Stimulated activated CD8-positive, alpha-beta memory T cell treated with anti-CD3 and anti-CD28 coated beads, Interleukin-4, amount 100 ng/mL, for 48 hours (primary cell): ENCODE measurements at regions not wholly inside any gene's neighbourhood (a gene's known extent, or its start where the extent isn't known, plus 50 kb on each side); places are given as distances from the start of the nearest gene placed in this dataset.

ENCODE experiments used
- DNase-seq: peaks from one replicate; pipeline ENCODE4 v3.0.0-alpha.2; 2020

DNA sequence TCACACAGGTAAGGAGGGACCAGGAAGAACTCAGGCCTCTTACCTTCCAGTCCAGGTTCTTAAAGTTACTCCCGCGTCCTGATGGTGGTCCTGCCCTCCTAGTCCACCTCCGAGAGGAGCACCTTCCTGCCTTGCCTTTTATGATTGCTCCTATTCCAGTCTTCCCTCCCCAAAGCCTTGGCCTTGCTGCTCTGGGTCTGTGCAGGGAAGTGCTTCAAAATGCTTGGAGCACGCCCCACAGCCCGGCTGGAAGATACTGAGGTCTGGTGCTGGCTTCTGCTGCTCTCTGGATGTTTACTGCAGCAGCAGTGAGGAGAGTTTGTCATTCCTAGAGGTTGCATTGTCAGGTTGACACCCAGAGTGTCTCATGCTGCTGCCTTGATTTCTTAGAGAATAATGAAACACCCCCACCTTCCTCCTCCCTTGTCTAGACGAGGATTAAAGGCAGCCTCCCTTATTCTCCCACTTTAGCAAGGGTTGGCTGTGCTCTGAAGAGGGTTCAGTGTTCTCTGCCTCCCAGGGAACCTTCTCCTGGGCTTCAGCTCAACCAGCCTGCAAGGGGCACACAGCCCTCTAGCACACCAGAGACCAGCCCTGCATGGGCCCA lies 142.2 kb upstream of the CACNA1E start:
- DNase-seq, result no peak

DNA sequence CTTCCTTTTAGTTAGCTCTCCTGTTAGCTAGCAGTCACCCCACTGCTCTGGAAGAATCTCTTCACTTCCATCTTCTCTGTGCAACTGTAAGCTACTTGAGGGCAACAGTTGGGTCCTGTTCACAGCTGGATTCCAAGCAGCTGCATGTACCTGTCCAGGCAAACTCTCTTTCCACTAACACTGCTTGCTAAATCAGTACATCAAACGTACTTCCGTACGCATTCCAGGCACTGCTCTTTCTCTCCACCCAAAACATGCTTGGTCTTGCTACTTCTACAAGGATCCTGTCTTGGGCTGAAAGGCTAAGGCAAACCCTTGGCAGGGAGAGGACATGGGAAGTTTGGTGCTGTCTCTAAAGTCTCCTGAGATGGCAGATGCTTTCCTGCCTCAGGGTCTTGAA lies 139.2 kb upstream of the CACNA1E start:
- DNase-seq, result no peak

DNA sequence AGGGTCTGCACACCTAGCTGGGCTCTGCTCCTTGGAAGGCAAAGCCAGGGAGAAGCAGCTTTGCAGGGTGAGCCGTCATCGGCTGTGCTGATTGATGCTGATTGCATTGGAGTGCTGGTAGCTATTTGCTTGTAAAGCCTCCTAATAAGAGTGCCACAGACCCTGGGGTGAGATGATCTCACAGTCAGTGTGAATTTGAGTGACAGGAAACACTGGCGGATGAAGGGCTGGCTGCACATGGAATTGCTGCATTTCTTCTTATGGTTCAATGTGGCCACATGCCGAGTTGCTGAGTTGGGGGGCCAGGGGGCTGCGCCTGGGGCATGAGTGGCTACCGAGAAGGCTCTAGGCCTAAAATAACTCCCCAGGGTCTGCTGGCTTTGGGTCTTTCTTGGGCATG lies 138.2 kb upstream of the CACNA1E start:
- DNase-seq, result no peak

DNA sequence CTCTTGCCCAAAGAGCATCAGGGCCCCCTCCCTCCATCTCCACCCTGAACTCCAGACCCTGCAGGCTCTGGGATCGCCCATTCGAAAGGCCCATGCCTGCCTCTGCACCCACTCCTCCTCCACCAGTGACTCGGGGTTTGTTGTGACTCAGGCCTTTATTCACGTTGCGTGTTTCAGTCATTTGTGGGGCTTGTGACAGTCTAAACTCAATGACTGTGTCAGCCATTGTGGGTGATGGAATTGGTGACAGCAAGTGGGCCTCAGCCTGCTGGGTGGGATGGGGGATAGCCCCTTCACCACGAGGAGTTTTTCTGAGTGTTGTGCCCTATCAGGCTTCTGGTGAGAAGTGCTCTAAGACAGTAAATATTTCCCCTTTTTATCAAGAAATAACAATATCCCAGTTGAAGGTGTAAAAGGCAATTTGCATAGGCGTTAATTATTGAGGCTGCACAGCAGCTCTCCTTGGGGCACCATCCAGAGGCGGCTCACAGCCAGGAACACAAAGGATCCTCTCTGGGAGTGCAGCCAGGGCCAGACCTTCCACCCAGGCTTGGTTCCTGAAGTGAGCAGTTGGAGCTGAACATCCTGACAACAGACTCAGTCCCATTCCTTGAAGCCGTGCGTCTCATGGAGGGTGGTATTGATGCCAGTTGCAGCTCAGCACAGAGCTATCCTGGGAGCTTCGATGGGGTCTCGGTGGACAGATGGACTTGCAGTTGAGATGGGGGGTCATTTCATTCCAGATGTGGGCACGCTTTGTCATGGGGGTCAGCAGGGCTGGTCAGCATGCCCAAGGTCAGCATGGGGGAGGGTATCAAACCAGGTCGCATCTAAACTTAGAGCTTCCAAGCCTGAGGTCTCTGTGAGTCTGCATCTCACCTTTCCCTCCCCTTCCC lies 135.6 kb upstream of the CACNA1E start:
- DNase-seq, result peak; percentile 25

DNA sequence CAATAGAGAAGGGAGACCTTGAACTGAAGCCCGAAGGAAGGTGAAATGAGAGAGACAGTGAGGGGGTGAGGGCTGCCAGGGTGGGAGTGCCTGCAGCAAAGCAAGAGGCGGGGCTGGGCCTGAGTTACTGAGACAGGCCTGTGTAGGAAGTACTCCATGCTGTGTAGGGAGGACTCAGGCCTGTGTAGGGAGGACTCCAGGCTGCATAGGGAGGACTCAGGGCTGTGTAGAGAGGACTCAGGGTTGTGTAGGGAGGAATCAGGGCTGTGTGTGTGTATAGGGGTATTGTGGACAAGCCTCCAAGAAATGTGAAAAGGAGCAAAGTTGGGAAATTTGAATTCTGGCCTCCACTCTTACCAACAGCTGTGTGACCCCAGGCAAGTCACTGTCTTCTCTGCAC lies 133.8 kb upstream of the CACNA1E start:
- DNase-seq, result peak; percentile 7

DNA sequence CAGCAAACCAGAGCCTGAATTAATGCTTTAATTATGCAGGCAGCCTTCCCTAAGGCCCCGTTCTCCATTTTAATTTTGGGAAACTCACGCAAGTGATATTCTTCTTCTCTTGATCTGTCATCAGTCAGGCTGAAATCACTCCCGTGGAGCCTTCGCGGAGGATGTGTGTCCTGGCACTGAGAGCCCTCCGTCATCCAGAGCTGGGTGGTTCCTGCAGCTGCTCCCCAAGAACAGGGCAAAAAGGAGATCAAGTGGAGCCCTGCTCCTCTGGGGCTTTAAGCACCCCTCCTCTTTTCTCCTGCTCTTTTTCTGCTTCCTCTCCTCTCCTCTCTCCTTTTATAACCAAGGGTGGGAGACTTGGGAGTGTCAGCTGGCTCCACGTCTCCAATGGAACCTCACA lies 133.2 kb upstream of the CACNA1E start:
- DNase-seq, result peak; percentile 10

DNA sequence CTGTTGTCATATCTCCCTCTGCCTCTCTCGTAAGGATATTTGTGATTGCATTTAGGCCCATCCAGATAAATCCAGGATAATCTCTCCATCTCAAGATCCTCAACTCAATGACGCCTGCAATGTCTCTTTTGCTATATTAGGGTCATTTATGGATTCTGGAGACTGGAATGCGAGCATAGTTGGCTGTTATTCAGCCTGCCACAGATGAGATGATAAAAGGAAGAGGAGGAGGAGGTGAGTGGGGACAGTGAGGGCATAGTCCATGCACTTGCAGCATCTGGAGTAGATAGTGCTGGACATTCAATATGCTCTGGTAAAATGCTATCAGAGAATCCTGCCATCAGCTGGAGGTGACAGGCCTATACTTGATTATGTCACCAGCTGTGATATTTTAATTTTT lies 131.6 kb upstream of the CACNA1E start:
- DNase-seq, result no peak

DNA sequence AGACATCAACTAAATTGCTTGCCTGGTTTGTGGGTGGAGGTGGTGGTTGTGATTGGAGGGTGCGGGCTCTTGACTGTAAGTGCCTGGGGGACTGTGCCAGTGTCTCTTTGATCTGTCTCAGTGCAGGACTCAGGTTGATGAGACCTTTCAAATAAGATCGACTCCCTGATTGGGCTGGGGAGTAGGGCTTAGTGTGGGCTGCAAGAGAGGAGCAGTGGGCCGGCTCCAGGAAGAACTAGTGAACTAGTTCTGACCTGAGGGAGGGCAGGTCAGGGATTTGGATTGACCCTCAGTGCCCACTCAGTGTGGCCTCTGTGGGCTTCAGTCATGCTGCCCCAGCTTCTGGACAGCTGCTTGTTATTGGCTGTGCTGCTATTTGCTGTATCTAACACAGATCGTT lies 130.6 kb upstream of the CACNA1E start:
- DNase-seq, result no peak

DNA sequence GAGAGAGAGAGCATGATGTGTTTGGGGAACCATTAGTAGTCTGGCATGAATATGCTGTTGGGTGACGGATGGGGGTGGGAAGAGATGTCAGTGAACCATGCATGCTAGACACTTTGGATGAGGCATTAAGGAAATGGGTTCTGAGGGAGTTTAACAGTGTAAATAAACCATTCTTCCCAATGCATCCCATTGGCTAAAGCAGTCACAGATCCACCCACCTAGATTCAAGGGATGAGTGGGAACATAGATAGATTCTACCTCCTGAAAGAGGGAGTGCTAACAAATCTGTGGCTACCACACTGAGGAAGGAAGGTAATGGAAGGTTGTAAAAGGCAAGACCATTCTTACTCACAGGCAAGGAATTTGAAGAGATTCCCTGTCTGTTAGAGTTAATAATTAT lies 129.8 kb upstream of the CACNA1E start:
- no peak for DNase-seq

DNA sequence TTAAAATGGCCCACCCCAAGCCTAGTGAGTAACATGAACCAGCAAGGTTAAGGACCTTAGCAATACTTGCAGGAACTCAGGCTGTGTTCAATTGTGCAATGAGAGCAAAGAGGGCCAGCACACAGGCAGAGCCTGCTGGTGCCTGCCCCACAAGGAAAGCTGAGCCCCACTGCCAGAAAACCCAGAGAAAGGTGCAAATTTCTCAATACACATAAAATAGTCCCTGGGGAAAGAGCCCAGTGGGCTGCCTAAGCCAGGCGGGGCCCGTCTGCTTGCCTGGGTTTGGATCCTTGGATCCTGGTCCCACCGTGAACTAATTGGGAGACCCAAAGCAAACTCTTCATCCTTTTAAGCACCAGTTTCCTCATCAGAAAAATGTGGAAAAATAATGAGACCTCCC lies 128.5 kb upstream of the CACNA1E start:
- no peak for DNase-seq

DNA sequence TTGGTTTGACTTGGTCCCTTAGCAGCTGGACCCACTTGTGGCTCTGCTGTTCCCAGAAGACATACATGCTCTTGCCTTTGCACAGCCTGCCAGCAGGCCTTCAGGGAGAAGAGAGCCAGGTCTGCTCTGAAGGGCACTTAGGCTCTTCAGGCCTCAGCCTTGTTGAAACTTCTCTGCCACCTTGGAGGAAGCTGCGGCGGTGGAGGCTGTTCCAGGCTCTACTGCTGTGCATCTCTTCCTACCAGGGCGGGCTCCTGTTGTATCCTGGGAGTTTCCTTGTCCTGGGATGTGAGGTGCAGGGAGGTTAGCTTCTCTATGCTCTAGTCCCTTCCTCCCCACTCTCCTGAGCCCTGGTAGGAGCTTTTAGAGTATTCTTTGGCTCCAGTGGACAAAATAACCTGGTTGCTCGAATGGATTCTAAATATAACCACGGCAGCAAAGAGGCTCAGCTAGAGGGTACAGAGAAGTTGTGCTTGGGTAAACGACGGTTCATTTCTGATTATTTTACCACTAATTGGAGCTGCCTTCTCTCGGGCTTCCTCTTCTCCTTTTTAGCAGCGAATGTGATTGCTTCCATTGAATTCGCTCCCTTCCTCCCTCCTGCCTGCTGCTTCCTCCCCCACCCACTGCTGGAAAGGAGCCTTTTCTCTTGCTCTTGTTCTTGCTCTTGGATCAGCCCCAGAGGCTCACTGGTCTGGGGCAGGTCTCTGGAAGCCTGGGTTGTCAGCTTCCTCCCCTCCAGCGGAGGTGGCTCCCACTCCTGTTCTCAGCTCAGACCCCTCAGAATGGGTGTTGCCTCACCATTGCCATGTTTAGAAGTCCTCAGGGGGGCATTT lies 126.6 kb upstream of the CACNA1E start:
- DNase-seq, result no peak

DNA sequence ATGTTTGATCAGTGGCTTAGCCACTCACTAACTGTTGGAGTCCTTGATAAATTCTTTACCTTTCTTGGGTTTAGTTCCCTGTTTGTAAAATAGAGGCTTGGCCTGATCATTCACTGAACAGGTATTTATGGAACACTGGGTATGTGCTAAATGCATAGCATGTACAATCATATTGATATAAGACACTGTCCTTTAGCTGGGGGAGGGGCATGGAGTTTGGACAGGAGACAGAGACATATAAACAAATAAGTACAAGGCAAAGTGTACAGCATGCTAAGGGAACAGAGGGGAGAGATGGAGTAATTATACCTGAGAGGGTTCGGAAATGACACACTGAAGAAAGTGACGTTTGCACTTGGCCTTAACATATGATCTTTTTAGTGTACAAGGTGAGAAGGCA lies 124.3 kb upstream of the CACNA1E start:
- no peak for DNase-seq

DNA sequence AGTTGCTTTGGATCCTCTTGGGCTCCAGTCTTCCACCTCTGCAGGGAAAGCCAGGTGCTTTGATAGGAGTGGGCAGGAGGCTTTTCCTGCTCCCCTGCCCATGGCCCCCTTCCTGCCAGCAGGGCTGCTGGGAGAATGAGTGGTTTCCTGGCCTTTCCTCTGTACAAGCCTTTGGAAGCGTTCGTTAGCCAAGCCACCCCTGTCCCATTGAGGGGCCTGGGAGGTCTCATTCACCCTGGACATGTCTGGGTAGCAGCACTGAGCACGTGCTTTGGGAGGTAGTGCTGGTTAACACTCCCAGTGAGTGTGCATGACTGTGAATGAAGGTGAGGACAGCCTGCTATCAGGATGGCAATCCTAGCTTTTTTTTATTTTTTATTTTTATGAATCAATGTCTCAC lies 118.5 kb upstream of the CACNA1E start:
- no peak for DNase-seq

DNA sequence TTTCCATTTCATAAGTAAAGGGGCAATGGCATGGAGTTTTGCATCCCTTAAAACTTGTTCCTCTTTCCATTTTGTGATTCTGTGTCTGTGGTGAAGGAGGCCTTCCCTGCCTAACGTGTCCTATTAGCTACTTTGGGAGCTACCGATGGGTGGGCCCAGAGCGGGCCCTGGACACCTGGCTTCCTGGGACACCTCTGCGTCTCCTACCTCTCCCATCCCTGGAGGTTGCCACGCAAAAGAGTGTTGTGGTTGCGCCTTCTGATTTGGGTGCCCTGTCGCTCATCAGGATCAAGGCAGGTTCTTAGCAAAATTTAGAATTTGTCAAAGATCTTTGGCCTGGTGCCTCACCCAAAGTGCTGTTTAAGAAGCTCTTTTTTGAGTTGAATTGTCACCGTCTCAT lies 116.4 kb upstream of the CACNA1E start:
- no peak for DNase-seq

DNA sequence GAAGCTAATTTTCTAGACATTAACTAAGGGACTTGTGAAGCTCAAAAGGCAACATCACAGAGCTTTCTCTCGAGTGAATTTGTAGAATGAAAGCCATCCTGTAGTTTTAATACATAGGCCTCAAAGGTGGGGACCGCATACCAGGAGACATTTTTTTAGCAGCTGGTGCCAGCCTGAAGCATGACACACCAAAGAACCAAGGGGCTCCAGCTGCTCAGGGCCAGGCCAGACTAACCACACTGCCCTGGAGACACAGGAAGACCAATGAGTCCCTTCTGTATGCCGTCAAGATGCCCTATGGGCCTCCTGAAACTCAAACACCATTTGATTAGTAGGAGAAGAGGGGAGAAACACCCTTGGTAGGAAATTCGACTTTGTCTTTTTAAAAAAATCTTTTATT lies 113.9 kb upstream of the CACNA1E start:
- DNase-seq, result no peak

DNA sequence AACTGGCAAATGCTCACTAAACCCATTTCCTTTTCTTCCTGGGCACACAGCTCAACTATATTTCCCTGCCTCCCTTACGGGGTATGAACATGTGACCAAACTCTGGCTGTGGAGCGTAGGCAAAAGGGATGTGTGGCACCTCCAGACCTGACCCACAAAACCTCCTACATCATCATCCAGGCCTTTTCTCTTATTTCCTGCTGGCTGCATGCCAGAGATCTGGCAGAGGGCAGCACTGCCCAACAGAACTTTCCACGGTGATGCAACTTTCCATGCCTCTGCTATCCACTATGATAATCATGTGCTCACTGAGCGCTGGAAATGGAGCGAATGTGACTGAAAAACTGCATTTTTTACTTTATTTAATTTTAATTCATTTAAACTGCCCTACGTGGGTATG lies 99.6 kb upstream of the CACNA1E start:
- no peak for DNase-seq

DNA sequence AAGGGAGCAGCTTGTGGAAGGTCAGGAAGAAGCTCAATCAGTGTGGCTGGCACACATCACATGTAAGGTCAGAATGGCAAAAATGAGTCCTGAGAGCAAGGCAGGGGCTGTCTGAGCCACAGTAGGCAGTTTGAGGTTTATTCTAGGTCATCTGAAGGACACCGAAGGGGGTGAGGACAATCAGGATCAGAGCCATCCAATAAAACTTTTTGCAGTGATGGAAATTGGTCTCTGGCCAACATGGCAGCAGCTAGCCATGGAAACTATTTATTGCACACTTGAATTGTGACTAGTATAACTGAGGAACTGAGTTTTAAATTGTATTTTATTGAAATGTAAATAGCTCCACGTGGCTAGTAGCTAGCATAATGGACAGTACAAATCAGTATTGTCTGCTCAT lies 97.0 kb upstream of the CACNA1E start:
- DNase-seq, result no peak

DNA sequence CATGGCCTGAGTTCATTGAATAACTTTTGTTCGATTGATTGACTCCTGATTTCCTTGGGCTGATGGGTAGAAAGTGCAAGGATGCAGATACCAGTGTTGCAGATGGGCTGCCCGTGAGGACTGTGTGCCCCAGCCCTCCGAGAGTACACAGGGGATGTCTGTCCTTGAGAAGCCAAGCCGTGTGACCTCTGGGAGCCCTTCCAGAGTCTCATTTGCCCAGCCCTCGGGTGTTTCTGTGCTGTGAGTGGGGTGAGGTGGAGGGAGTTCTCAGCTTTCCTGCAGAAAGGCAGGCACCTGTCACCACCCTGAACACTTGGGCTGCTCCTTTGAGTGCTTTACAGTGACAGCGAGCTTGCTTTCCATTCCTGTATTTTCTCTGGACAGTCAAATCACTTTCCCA lies 96.4 kb upstream of the CACNA1E start:
- DNase-seq, result no peak

DNA sequence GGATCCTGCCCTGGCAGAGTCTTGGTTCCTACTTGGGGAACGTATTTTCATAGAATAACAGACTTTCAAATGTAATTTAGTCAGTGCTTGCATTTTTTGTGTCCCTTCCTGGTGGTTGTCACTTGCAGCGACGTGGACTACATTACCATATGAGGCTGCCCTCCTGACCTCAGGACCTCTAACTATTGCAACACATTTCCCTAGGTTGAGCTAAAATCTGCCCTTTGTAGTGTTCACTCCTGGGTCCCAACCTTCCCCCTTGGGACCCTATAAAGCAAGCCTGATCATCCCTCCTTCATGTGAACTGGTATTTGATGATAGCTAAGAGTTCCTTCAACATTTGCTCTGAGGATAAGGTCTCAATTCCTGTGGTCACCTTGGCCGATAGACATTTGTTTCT lies 95.6 kb upstream of the CACNA1E start:
- no peak for DNase-seq

DNA sequence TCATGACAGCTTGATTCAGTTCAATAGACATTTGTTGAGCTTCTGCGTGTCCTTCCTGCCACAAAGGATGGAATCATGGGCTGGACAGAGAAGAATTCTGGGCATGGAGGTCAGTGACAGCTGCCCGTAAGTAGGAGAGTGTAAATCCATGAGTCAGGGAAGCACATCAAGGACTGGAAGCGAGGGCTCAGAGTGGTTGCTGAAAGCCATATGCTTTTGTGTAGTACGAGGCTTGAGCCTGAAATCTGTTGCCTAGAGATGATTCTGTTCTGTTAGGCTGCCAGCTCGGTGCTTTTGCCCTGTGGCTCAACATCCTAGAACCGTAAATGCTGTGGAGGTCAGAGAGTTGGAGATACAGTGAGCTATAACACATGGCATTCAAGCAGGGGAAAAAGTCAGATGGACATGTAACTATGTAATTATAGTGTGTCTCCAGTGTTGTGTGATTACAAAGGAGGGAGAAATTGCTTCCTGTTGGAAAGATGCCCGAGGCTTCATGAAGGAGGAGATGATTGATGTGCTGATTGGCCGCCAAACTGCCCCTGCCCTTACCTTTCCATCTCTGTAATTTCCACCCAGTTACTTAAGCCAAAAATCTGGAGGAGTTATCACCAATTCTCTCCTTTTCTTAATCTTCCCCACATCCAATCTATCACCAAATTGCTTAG lies 92.8 kb upstream of the CACNA1E start:
- no peak for DNase-seq

DNA sequence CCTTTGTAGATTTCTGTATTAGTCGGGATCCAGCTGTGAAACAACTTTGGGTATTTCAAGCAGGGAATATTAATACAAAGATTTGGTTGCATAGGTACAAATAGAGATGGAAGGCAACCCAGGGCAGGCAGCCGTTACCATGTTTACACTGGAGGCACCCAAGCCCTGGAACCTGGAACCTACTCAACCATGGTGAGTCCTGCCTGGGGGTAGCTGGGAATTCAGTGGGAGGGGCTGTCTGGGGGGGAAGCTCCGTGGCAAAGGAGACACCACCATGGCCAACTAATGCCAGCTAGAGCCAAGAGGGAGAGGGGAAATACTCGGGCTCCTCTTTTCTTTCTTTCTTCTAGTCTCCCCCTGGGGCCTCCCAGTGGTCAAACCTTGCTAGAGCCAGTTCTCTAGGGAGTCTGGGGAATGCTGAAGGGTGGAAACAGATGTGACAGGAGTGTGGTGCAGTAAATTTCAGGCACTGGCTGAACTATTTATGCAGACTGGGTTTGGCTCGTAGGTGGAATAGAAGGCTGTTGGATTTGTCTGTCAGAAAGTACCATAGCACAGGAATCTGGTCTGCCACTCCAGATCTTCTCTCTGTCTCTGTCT lies 91.9 kb upstream of the CACNA1E start:
- no peak for DNase-seq

DNA sequence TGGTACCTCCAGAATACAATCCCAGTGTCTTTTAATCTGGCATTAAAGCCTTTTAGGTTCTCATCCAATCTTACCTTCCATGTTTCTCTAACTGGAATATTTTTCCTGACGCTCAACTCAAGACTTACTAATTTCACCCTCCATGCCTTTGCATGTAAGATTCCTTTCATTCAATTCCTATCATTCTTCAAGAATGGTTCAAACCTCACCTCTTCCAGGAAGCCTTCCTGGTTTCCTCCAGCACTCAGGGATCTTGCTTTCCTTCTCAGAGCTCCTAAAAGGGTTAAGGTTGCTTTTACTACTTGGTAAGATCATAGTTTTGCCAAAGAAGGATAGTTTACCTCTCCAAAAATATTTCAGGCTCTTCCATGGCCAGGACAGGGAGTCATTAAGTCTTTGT lies 91.2 kb upstream of the CACNA1E start:
- no peak for DNase-seq
